Heart left ventricle (tissue), 16 donors: ENCODE measurements at regions not wholly inside any gene's neighbourhood (a gene's known extent, or its start where the extent isn't known, plus 50 kb on each side); places are given as distances from the start of the nearest gene placed in this dataset.

Source experiments
- ATAC-seq, 4 donors: fragments of 200-7000 bp; cut with Tn5 transposase; one replicate each; pipeline ENCODE4 v1.9.1; 2020 to 2022; ENCODE audit warnings: moderate library complexity in 4 of 4, mild to moderate bottlenecking in 3 of 4, moderate number of reproducible peaks in 1 of 4
- DNase-seq, 5 donors: peaks; one replicate each; pipeline ENCODE4 v3.0.0-alpha.2; 2020
- H3K27ac ChIP-seq, 12 donors: fragments of 200-600 bp; sonication (generic) in 4 of 12; one replicate each; pipeline versions ENCODE4 v1.5.0 to v1.8.0; 2016 to 2022; ENCODE audit warnings: mild to moderate bottlenecking in 2 of 12
- H3K27me3 ChIP-seq, 9 donors: fragments of 200-600 bp; sonication (generic) in 2 of 9; one replicate each; pipeline versions ENCODE4 v1.5.1 to v1.8.0; 2016 to 2022; ENCODE audit warnings: mild to moderate bottlenecking in 3 of 9
- H3K36me3 ChIP-seq, 9 donors: fragments of 200-600 bp; sonication (generic) in 2 of 9; one replicate each; pipeline versions ENCODE4 v1.5.0 to v1.8.0; 2018 to 2022; ENCODE audit warnings: mild to moderate bottlenecking in 2 of 9
- H3K4me1 ChIP-seq, 12 donors: fragments of 200-600 bp; sonication (generic) in 4 of 12; one replicate each; pipeline versions ENCODE4 v1.5.0 to v1.8.0; 2016 to 2022; ENCODE audit warnings: mild to moderate bottlenecking in 3 of 12
- H3K4me3 ChIP-seq, 12 donors: fragments of 200-600 bp; sonication (generic) in 4 of 12; one replicate each; pipeline versions ENCODE4 v1.5.0 to v1.8.0; 2017 to 2022; ENCODE audit warnings: mild to moderate bottlenecking in 9 of 12, moderate library complexity in 4 of 12
- H3K9me3 ChIP-seq, 12 donors: fragments of 200-600 bp; sonication (generic) in 4 of 12; one replicate each; pipeline versions ENCODE4 v1.5.0 to v1.8.0; 2016 to 2022; ENCODE audit warnings: mild to moderate bottlenecking in 1 of 12
- POLR2A ChIP-seq, 2 donors: fragments of 450-650 bp; IDR thresholded peaks; one replicate each; pipeline ENCODE4 v1.6.1; 2017; ENCODE audit warnings: antibody characterized with exemption in 2 of 2, mild to moderate bottlenecking in 2 of 2, moderate library complexity in 2 of 2
- WGBS, 4 donors: extraction: QIAGEN DNeasy Blood & Tissue Kit in 2 of 4; methylation state at CpG; one replicate each; pipeline versions ENCODE4 v1.1.5 to v1.1.7; 2013 to 2018; 5-methylcytosine and 5-hydroxymethylcytosine counted together
- intact Hi-C, 10 donors: fragments of 100-400 bp; cut with DNase I; formaldehyde crosslinking; loops; one replicate each; pipeline versions ENCODE4 v1.11.1 to v1.14.2; 2022
- TF ChIP-seq, protein P1 (sequence below), 12 donors: fragments of 200-600 bp; sonication (generic) in 4 of 12; IDR thresholded peaks; one replicate each; pipeline versions ENCODE4 v1.5.0 to v1.8.0; 2018 to 2022; ENCODE audit warnings: antibody characterized with exemption in 12 of 12, mild to moderate bottlenecking in 5 of 12
- donor health status: ischemic (EF 13 %, LVEDD 7.1; RV severe dilation, severe dysfunction).
- donor health status: healthy with polysubstance abuse.
- donor health status: DM: no; HTN: yes; CAD: no.
- donor health status: DM: no; HTN: no; CAD: no.
- donor health status: ischemic (EF 25% LVEDD 6.9; RV normal size, moderate dysfunction).
- donor health status: ischemic (EF 25% LVEDD 5.7; RV mildly dilated, moderate dysfunction).
- donor health status: healthy.
- donor health status: DM: yes; HTN: yes; CAD: no.
- donor health status: ischemic (EF 35%, LVEDD 5.7; RV mildly dilated, moderate dysfunction).
- donor health status: nonischemic (EF 11% LVEDD 7.7; RV severe dilation, severe dysfunction).
- donor health status: DM: yes; HTN: yes; CAD: no.
- donor health status: PGD.
- donor health status: ischemic (EF 29% LVEDD 5.4; RV normal size, mild dysfunction).
- donor health status: nonischemic (EF 23%, LVEDD 6.1; RV moderate dilation, normal function).

DNA sequence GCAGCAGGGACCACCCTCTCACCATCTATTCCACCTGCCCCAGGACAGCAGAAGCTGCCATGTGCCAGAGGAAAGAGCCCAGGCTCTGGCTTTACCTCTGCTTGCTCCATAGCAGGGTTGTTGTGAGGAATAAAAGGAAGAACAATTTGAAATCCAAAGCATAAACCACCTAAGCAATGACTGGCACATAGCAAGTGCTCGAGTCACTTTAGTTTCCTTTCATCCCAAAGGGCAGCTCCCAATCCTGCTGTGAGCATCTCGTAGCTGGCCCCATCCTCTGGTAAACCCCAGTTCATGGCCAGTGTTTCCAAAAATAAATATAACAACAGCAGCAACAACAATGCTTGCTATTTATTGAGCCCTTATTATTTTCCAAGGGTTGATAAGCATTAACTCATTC, 923.5 kb downstream of the EPHA4 start:
- Histone ChIP-seq H3K4me1 (no peaks in the 10 kb centered on the region), H3K27ac (no peak overlapping the region), H3K4me3 (no peak overlapping the region), H3K9me3 (no peaks in the 10 kb centered on the region), H3K27me3 (no peaks in the 10 kb centered on the region), H3K36me3 (no peaks in the 10 kb centered on the region)
- WGBS, 4 donors = 85 to 94% (median 86%) methylated on average over 2 of the region's 2 CpGs
- TF ChIP-seq POLR2A (IDR thresholded peaks at IDR 0.05) = no peak
- TF ChIP-seq, protein P1, sequence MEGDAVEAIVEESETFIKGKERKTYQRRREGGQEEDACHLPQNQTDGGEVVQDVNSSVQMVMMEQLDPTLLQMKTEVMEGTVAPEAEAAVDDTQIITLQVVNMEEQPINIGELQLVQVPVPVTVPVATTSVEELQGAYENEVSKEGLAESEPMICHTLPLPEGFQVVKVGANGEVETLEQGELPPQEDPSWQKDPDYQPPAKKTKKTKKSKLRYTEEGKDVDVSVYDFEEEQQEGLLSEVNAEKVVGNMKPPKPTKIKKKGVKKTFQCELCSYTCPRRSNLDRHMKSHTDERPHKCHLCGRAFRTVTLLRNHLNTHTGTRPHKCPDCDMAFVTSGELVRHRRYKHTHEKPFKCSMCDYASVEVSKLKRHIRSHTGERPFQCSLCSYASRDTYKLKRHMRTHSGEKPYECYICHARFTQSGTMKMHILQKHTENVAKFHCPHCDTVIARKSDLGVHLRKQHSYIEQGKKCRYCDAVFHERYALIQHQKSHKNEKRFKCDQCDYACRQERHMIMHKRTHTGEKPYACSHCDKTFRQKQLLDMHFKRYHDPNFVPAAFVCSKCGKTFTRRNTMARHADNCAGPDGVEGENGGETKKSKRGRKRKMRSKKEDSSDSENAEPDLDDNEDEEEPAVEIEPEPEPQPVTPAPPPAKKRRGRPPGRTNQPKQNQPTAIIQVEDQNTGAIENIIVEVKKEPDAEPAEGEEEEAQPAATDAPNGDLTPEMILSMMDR (IDR thresholded peaks at IDR 0.05) = no peak
- intact Hi-C loops = no loop called here
- DNase-seq (no peak), ATAC-seq (no peak)

DNA sequence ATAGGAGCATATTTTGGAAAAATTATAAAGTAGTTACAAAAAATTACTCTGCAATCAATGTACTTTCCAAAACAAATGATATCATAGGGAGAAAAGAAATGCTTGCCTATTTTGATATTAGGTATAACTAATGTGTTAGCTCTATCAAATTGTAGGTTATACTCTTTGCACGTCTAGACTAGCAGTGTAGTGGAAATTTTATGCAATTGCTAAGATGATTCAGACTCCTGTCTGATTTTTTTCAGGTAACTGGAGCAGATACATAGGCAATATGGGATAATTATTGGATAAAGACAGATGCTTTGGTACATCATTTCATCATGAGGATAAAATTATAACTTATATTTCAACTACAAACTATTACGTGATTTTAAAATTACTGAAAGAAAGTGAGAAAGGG, 918.3 kb downstream of the EPHA4 start:
- TF ChIP-seq, protein P1 (IDR thresholded peaks at IDR 0.05) = no peak
- no peak for TF ChIP-seq POLR2A (IDR thresholded peaks at IDR 0.05)
- intact Hi-C loops = no loop called here
- 88 to 93% (median 91%) methylated on average over 2 of the region's 2 CpGs for WGBS, 4 donors
- H3K4me1 ChIP-seq = no peaks in the 10 kb centered on the region
- DNase-seq = no peak
- no peak for ATAC-seq
- no peaks in the 10 kb centered on the region for H3K9me3 ChIP-seq
- H3K27ac ChIP-seq = no peak overlapping the region
- no peak overlapping the region for H3K4me3 ChIP-seq
- no peaks in the 10 kb centered on the region for H3K36me3 ChIP-seq
- H3K27me3 ChIP-seq = peaks cover 0 to 4% (median 0%) of the 10 kb centered on the region in 9 donors

DNA sequence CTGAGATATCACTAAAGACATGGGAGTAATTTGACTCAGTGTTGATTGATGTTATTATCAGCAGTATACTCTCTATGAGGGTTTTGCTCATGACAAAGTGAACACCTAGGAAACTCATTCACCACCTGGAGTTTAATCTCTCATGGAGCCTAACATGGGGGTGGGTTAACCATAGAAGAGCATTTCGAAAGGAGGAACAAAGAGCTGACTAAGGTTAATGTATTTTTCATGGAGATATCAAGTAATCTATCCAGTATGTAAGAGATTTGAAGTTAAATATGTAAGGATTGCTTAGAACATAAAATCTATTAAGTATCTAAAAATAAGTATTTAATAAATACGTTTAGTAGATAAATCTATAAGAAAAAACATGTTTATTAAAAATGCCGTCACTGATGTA, 917.8 kb downstream of the EPHA4 start:
- DNase-seq = no peak
- TF ChIP-seq, protein P1 (IDR thresholded peaks at IDR 0.05) = no peak
- no peak for TF ChIP-seq POLR2A (IDR thresholded peaks at IDR 0.05)
- Histone ChIP-seq H3K4me1 (no peaks in the 10 kb centered on the region), H3K27ac (no peak overlapping the region), H3K4me3 (no peak overlapping the region), H3K9me3 (no peaks in the 10 kb centered on the region), H3K27me3 (peaks cover 0 to 4% (median 0%) of the 10 kb centered on the region in 9 donors), H3K36me3 (no peaks in the 10 kb centered on the region)
- no peak for ATAC-seq
- WGBS, 4 donors = 86 to 92% (median 89%) methylated on average over 3 of the region's 3 CpGs
- intact Hi-C loops = no loop called here

DNA sequence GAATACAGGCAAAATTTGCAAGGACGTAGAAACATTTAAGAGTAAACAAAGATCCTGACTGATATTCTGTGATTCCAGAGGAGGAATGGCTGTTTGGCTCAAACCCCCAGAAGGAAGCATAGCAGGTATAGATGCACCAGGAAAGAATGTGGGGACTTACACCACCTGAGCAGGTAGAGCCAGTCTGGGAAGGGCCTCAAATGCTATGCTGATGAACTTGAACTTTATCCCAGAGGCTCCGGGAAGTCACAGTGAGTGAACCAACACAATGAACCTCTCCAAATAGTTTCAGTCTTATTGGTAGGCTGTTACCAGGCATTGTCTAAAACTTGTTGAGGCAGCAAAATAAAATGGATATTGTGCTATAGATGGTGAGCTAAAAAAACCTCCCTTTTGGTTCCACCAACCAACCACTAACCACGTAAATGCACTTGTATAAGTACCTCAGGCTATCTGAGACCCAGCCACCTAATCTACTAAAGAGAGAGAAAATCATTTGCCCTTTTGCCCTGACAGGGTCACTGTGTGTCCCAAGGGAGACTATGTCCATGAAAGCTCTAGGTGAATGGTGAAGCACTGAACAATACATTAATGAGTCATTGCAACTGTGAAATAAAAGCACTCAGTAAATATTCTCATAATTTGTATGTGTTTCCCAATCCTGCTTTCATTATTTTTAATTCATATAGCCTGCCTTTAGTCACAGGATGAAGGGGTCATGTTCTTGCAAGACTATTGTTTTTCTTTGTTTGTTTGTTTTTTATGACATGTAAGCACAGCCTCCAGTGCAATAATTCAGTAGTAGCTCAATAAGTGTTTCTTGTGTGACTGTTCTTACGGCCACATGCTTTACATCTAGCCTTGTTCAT, 911.6 kb downstream of the EPHA4 start:
- intact Hi-C loops = no loop called here
- no peaks in the 10 kb centered on the region for H3K27me3 ChIP-seq
- no peaks in the 10 kb centered on the region for H3K36me3 ChIP-seq
- H3K4me1 ChIP-seq = no peaks in the 10 kb centered on the region
- no peak overlapping the region for H3K27ac ChIP-seq
- DNase-seq = no peak
- WGBS, 4 donors = 69 to 81% (median 75%) methylated on average over 4 of the region's 4 CpGs
- no peak overlapping the region for H3K4me3 ChIP-seq
- H3K9me3 ChIP-seq = no peaks in the 10 kb centered on the region
- TF ChIP-seq, protein P1 (IDR thresholded peaks at IDR 0.05) = no peak
- TF ChIP-seq POLR2A (IDR thresholded peaks at IDR 0.05) = no peak
- no peak for ATAC-seq
